ENCODE measurements at regions not wholly inside any gene's neighbourhood (a gene's known extent, or its start where the extent isn't known, plus 50 kb on each side); places are given as distances from the start of the nearest gene placed in this dataset.
"Not testable (repeated sequence)": the region's sequence is repeated elsewhere in the genome, so short reads cannot be mapped to it uniquely, and the experiment has no call there.

DNA sequence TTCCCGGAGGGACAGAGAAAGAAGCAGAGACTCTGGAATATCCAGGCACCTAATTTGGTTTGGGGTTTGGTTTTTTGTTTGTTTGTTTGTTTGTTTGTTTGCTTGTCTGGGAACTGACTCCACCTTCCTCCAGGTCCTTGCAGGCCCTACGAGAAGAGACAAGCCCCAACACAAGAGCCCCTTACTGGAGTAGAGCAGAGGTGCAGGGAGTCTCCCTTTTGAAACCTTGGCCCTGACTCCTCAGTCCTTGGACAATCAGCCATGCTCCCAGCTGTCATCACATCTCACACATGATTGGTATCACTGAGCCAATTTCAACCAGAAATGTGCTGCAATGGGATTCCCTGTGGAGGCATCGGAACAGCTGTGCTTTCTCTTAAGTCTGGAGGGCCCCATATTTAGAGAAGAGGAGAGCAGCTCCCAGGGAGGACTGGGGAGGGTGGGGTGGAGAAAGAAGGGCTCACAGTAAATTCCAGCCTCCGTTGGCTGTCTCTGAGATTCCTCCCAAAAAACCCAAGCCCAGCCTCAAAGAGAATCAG is 279.9 kb upstream of the NCKAP5 start:
- no peak overlapping the region for H3K4me3 ChIP-seq (ENCODE audit: low read length)
- TF ChIP-seq ZNF274 (IDR thresholded peaks at IDR 0.05; ENCODE audit: low read depth, low read length) = no peak

DNA sequence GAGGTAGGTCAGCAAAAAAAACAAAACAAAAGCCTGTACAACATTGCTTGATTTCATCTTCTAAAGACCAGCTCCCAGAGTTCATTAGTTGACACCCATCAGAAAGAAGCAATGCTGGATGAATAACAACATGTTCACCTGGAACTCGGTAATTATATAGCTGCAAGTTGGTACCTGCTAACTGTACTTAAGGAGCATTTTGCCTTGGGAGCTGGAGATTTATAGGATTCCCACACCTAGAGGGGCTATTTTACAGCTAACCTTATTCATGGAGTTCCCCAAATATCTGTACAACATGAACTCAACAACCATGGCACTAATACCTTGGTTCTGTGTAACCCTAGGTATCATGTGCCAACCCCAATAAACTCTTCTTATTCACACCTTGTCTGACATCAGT is 281.1 kb upstream of the NCKAP5 start:
- H3K4me3 ChIP-seq (ENCODE audit: low read length) = no peak overlapping the region
- TF ChIP-seq ZNF274 (IDR thresholded peaks at IDR 0.05; ENCODE audit: low read depth, low read length) = no peak

DNA sequence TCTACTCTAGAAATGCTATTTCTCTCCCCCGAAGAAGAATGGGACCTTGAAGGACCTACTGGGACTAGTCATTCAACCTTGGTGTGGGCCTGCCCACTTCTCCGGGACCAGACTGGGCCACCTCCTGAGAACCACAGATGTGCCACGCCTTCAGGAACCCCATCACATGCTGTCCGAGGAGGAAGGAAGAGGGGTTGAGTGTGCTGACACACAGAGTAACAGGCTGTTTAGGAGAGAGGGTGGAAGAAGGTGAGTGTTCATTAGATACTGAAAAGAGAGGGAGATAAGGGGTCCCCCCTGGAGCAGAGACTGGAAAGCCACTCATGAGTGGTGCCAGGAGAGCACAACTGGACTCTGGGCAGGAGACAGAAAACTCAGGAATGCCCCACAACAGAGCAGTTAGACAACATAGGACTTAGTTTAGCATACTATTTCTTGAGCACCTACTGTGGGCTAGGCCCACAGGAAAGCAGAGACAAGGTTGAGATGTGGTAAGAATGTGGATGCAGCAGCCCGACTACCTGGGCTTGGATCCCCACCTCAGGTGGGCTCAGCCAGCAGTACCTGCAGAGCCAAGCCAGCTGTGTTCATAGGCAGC is 286.4 kb upstream of the NCKAP5 start:
- TF ChIP-seq ZNF274 (IDR thresholded peaks at IDR 0.05; ENCODE audit: low read depth, low read length) = no peak

DNA sequence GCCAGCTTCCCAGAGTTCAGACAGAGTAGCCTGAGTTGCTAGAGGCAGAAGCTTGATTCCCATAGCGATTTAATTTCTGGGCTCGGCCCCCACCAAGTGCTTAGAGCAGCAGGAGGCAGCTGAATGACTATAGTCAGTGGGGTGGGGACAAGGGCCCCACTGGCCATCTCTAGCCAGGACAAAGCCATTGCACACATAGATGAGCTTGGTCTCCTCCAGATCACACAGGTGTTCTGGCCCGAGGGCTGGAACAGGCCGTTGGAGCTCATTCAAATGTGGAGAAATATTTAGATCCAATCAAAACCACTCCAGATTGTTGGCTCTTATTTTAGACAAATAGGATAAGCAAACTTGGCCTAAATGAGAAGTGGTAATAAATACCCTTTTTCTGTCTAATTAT is 287.3 kb upstream of the NCKAP5 start:
- H3K4me3 ChIP-seq (ENCODE audit: low read length) = no peak overlapping the region
- TF ChIP-seq ZNF274 (IDR thresholded peaks at IDR 0.05; ENCODE audit: low read depth, low read length) = no peak

More for the DNA sequence above, 286.4 kb upstream of the NCKAP5 start:
- no peak overlapping the region for H3K4me3 ChIP-seq (ENCODE audit: low read length)

DNA sequence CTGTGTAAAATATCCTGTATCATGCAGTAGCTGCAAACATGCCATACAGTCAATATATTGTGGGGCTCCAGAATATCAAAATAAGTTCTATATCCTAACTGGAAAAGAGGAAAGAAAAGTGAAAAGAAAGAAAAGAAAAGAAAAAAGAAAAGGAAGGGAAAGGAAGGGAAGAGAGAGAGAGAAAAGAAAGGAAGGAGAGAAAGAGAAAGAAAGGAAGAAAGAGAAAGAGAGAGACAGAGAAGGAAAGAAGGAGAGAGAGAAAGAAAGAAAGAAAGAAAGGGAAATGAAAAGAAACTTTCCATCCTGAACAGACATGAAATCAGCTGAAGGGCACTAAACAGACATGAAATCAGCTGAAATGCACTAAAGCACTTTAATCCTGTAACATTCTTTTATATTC is 288.4 kb upstream of the NCKAP5 start:
- TF ChIP-seq ZNF274 (IDR thresholded peaks at IDR 0.05; ENCODE audit: low read depth, low read length) = no peak
- H3K4me3 ChIP-seq (ENCODE audit: low read length) = no peak overlapping the region

DNA sequence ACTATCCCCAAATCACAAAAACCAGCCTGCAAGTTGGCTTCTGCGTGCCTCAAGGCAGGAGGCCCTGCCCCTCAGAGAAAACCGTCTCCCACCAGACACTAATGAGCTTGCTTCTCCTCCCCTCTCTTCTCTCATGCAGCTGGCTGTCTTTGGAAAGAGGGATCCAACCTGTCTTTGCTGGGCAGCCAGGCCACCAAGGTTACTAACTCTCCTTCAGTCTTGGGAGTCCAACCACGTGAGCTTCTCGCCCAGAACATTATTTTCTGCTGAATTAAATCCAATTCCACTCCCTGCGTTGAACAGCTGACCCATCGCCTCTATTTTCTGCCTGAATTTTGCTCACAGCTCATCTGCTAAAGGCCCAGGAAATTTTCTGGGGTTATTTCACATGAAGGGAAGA is 291.3 kb upstream of the NCKAP5 start:
- TF ChIP-seq ZNF274 (IDR thresholded peaks at IDR 0.05; ENCODE audit: low read depth, low read length) = no peak
- H3K4me3 ChIP-seq (ENCODE audit: low read length) = no peak overlapping the region

DNA sequence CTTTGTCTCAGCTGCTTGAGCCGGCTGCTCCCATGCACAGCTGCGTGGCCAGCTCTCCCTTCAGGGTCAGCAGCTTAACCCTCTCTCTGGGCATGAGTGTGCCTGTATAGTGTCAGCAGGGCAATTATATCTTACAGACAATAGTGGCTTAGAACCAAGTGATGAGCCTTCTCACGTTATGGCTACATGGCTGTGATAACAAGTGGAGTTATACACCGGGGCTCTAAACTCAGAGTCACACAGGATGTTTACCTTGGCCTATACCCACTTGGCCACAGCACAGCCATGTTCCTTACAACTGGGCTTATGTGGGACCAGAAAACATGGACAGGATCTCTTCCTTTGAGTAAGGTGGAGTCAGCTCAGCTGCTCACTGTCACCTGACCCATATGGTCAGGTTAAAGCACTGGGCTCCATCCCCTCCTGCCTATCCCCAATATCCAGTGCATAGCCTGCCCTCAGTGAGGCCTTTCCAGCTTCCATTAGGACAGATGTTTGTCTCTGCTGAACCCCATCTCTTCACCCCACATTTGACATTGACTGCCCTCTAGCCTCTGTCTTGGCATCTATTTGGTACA is 294.2 kb upstream of the NCKAP5 start:
- no peak overlapping the region for H3K4me3 ChIP-seq (ENCODE audit: low read length)
- no peak for TF ChIP-seq ZNF274 (IDR thresholded peaks at IDR 0.05; ENCODE audit: low read depth, low read length)

DNA sequence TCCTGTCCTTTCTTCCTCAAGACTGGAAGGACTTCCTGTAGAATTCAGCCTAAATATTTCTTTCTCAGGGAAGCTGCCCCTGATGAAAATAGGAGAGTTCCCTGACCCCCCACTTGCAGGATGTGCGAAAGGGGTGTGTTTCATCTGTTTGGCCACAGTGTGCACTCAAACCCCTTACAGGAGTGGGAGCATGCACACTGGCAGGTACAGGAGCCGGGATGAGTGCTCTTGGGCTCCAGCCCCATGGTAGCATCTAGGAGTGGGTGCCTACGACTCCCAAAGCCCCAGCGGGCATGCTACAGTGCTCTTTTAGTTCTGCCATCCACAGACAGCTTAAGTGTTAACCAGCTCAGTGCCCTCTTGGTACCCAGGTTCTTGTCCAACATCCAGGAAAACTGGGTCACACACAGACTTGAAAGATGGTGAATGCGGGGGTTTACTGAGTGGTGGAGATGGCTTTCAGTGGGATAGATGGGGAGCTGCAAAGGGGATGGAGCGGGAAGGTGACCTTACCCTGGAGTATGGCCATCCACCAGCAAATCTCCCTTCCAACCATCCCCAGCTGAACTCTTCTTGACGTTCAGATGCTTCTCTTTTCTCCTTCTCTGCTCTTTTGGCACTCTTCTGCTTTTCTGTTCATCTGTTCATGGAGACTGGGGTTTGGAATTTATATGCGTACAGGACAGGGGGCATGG is 295.0 kb upstream of the NCKAP5 start:
- H3K4me3 ChIP-seq (ENCODE audit: low read length) = no peak overlapping the region
- no peak for TF ChIP-seq ZNF274 (IDR thresholded peaks at IDR 0.05; ENCODE audit: low read depth, low read length)

DNA sequence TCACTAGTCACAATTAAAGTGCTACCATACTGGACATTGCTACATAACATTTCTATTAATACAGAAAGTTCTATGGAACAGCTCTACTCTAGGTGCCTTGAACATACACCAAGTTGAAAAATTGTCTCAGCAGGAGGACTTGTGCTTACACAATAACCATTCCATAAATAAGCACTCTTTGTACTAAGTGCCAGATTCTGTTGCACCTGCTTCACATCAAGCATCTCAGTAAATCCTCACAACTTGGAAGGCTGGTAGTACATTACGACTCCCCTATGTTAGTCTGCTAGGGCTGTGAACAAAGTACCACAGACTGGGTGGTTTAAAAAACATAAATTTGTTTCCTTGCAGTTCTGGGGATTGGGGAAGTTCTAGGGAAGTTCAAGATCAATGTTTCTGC is 296.9 kb upstream of the NCKAP5 start:
- TF ChIP-seq ZNF274 (IDR thresholded peaks at IDR 0.05; ENCODE audit: low read depth, low read length) = no peak

DNA sequence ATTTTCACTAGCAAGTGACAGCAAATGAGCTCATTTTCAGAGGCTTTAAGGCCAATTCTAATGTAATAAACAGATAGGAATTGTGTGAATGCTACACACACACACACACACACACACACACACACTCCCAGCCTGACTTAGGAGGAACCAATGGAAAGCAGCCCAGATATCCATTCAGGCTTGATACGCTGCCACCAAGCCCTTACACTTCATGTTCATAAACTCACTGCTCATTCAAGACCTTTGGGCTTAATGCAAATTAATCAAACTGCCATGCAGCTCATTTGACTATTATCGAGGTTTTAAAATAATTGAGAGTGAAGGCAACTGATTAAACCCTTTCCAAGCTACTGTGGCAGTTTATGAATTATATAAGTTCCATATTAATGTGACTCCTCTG is 298.9 kb upstream of the NCKAP5 start:
- TF ChIP-seq ZNF274 (IDR thresholded peaks at IDR 0.05; ENCODE audit: low read depth, low read length) = no peak

More for the DNA sequence above, 296.9 kb upstream of the NCKAP5 start:
- no peak overlapping the region for H3K4me3 ChIP-seq (ENCODE audit: low read length)

DNA sequence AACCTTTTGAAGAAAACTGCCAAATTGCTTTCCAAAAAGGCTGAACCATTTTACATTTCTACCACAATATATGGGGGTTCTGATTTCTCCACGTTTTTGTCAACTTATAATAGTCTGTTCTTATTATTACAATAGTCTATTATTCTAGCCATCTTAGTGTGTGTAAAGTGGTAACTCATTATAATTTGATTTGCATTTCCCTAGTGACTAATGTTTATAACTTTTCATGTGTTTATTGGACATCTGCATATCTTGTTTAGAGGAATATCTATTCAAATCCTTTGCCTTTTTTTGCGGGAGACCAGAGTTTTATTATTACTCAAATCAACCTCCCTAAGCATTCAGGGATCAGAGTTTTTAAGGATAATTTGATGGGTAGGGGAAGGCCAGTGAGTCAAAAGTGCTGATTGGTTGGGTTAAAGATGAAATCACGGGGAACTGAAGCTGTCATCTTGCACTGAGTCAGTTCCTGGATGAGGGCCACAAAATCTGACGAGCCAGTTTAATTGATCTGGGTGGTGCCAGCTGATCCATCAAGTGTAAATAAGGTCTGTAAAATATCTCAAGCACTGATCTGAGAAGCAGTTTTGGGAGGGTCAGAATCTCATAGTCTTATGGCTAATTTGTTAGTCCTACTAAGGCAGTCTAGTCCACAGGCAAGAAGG is 303.4 kb upstream of the NCKAP5 start:
- TF ChIP-seq ZNF274 (IDR thresholded peaks at IDR 0.05; ENCODE audit: low read depth, low read length) = no peak
- H3K4me3 ChIP-seq (ENCODE audit: low read length) = no peak overlapping the region

More for the DNA sequence above, 298.9 kb upstream of the NCKAP5 start:
- no peak overlapping the region for H3K4me3 ChIP-seq (ENCODE audit: low read length)

DNA sequence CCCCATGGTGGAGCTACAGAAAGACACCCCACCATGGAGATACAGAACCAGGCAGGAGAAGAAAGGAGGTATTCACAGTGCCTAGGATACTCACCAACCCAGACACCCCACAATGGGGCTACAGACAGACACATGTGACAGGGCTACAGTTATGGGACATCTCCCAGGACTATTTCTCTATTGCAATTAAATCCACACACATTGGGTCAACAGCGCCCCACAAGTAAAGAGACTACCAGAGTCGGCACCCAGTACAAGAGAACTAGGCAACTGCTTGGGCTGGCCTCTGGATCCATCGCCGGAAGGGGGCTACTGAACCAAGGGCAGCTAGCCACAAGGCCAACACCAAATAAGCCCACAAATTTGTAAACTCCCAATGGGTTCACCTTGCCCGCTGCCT is 310.1 kb upstream of the NCKAP5 start:
- TF ChIP-seq ZNF274 (IDR thresholded peaks at IDR 0.05; ENCODE audit: low read depth, low read length) = no peak
- H3K4me3 ChIP-seq (ENCODE audit: low read length) = no peak overlapping the region

DNA sequence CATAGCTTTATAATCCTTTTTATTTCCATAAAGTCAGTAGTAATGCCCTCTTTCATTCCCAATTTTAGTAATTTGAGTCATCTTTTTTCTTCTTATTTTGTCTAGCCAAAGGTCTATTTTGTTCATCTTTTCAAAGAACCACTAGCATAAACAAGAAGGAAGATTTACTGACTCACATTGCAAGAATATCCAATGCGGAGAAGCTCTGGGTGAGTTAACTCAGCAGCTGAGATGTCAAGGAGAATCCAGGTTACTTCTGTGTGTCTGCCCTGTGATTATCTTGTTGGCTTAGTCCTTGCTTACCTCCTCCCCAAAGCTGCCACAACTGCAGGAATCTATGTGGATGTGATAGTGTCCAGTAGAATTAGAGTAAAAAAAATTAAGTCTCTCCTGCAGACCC is 311.4 kb upstream of the NCKAP5 start:
- H3K4me3 ChIP-seq (ENCODE audit: low read length) = no peak overlapping the region

DNA sequence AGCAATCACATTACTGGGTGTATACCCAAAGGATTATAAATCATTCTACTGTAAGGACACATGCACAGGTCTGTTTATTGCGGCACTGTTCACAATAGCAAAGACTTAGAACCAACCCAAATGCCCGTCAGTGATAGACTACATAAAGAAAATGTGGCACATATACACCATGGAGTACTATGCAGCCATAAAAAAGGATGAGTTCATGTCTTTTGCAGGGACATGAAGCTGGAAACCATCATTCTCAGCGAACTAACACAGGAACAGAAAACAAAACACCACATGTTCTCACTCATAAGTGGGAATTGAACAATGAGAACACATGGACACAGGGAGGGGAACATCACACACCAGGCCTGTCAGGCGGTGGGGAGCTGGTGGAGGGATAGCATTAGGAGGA is 313.9 kb upstream of the NCKAP5 start:
- H3K4me3 ChIP-seq (ENCODE audit: low read length) = not testable (repeated sequence)

More for the DNA sequence above, 311.4 kb upstream of the NCKAP5 start:
- no peak for TF ChIP-seq ZNF274 (IDR thresholded peaks at IDR 0.05; ENCODE audit: low read depth, low read length)

All from GM08714 (cell line).